Activated CD8-positive, alpha-beta memory T cell treated with anti-CD3 and anti-CD28 coated beads for 1 hour (primary cell): ENCODE measurements at regions not wholly inside any gene's neighbourhood (a gene's known extent, or its start where the extent isn't known, plus 50 kb on each side); places are given as distances from the start of the nearest gene placed in this dataset.
"Not testable (repeated sequence)": the region's sequence is repeated elsewhere in the genome, so short reads cannot be mapped to it uniquely, and the experiment has no call there.

Experiments
- DNase-seq, 2 donors: peaks; one replicate each; pipeline ENCODE4 v3.0.0-alpha.2; 2020; ENCODE audit warnings: low read depth in 1 of 2; ENCODE audit errors: extremely low read depth in 1 of 2

DNA sequence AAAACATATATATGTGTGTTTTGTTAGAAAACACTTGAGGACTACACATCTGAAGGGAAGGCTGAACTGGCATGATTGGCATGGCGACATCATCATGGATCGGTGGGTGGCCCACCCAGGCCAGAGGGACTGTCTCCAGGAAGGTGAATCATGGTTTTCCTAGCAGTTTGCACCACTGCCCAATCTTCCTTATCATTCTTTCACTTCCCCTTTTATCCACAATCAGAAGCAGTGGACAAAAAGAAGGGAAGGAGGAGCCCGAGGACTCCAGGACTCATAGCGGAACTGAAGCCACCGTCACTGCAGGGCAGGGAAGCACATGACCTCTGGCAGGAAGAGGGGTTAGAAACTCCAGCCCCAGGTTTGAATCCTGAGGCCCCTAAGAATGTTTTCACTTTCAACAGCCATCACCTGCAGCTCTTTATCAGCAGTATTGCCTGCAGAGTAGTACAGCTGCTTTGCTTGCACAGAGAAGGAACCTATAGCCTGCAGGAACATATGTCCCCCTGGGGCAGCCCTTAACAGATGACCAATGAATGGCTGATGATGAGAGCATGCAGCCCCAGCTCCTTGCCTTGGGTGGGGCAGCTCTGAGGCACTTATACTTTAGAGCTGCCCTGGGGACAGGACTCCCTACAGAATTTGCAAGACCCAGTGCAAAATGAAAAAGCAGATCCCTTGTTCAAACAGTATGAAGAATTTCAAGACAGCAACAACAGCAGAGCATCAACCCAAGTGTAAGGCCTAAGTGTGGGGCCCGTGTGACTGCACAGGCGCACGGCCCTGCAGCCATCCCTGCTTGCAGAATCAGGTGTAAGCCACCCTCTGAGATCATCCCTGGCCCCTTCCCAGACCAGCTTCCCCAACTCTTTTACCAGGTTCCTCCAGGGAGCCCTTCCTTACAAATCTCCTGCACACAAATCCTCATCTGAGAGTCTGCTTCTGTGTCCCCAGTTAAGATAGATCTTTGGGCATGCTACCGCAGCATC lies 241.8 kb upstream of the IRF2BP2 start:
- no peak for DNase-seq

DNA sequence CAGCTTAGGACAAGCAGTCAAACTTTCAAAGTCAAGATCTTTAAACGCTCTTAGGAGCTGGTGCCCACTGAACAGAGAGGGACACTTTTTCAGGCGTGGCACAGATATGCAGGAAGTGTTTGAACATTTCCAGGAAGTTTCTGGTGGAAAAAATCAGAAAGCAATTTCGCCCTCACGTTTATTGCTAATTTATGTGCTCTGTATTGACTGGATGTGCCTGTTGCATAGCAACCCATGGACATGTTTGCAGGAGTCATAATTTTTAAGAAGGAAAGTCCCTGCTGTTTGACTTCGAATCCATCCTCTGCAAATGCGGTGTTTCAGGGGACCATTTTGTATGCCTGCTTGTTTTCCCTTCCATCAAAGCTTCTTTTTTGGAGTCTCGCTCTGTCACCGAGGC lies 239.9 kb upstream of the IRF2BP2 start:
- no peak for DNase-seq

GRCh38 chr1:234848972-234849649 lies 239.1 kb upstream of the IRF2BP2 start:
- DNase-seq, result no peak

DNA sequence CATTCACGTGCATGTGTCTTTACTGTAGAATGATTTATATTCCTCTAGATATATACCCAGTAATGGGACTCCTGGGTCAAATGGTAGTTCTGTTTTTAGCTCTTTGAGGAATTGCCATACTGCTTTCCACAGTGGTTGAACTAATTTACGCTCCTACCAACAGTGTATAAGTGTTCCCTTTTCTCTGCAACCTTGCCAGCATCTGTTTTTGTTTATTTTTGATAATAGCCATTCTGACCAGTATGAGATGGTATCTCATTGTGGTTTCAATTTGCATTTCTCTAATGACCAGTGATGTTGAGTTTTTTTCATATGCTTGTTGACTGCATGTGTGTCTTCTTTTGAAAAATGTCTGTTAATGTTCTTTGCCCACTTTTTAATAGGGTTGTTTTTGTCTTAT lies 236.8 kb upstream of the IRF2BP2 start:
- DNase-seq, result not testable (repeated sequence)

- DNase-seq, result no peak
Observed at GRCh38 chr1:234845836-234846235, 235.9 kb upstream of the IRF2BP2 start.

DNA sequence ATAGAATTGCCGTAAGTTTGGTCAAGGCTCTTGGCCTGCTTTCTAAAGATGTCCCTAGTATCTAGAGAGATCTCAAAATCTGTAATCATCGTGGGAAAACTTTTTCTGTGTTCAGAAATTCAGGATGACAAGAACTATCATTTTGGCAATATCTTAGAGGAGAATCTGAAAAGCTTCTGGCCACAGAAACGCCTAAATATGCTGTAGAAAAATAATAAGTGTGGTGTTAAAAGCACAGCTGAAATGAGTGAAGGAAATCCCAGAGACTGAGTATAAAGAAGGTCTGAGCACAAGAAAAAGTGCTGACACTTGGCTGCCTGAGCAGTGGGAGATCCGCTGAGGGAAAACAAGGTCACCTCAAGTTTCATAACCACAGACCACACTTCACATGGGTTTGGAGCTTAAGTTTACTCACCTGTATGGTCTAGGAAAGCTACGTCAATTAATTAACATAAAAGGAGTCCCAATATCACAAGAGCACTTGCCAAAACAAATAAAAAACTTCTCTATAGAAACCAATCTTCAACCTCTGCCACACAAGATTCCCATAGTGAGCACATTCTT lies 235.2 kb upstream of the IRF2BP2 start:
- DNase-seq, result no peak

- DNase-seq, result no peak
Observed at GRCh38 chr1:234844479-234845031, 234.6 kb upstream of the IRF2BP2 start.

- no peak for DNase-seq
Observed at GRCh38 chr1:234843946-234844345, 234.0 kb upstream of the IRF2BP2 start.

DNA sequence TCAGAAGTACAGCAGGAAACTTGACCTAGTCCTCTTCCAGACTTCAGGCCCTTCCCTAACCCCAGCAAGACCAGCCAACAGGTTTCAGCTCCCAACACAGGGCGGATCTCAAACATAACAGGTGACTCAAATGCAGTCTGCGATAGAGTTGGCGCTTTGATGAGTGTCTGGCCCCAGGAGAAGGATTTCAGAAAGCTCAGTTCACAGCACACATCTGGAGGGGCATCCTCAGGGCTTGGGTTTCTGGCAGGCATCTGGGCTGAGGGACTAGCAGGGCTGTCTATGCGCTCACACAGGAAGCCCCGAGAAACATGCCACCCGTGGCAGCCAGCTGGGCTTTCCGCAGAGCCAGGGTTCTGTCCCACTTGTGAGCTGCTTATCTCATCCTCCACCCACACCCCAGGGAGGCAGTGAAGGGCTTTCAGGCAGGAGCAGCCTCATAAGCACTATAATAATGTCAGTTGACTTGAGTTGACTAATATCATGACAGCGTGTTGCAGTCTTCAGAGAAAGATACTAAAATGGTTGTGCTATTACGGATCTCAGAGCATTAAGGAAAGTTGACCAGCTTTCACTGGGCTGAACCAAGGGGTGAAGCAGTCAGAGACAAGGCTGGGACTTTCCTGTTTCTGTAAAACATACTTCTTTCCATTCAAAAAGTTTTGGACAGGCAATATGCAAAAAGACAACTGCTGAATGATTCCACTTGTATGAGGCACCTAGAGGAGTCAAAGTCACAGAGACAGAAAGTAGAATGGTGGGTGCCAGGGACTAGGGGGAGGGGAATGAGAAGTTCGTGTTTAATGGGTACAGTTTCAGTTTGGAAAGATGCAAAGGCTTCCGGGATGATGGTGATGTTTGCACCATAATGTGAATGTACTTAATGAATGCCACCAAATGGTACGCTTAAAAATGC lies 233.0 kb upstream of the IRF2BP2 start:
- DNase-seq, result peak in 1 of 2 donors; percentile 8

DNA sequence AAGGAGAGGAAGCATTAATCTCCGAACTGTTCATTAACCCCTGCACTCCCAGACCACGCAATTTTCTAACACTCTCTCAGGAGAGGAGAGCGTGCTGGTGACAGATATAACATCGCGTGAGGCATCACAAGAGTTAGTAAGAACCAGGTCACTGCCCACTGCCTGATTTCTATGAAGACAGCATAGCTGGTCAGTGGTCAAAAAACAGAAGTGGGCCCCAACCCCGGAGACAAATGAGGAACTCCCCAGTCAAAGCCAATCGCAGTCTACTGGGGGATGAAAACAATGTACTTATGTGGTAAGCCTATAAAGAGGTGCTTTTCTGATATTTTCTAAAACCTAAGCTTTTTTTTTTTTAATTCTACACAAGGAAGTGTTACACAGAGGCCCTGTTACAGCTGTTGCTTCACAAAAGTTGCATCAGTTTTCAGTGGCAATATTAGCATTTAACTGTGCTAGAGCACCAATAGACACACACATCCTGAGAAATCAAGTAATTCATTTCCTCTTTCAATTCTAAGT lies 231.8 kb upstream of the IRF2BP2 start:
- no peak for DNase-seq

DNA sequence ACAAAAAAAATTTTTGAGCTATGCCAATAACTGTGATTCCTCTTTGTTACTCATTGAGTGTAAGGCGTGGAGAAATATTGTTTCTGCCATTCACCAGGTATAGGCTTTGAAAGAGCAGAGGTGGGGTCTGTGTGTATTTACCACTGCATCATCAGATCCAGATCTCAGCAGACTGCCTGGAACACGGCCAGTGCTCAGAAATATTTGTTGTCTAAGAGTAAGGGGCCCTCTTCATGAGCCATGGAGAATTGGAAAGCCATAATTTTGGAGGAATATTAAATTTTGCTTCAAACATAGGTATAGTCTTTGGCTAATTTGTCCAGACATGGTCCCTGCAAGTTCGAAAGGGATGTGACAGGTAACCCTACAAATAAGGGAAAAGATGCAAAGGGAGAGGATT lies 231.3 kb upstream of the IRF2BP2 start:
- no peak for DNase-seq

- no peak for DNase-seq
Observed at GRCh38 chr1:234840843-234841242, 230.9 kb upstream of the IRF2BP2 start.

DNA sequence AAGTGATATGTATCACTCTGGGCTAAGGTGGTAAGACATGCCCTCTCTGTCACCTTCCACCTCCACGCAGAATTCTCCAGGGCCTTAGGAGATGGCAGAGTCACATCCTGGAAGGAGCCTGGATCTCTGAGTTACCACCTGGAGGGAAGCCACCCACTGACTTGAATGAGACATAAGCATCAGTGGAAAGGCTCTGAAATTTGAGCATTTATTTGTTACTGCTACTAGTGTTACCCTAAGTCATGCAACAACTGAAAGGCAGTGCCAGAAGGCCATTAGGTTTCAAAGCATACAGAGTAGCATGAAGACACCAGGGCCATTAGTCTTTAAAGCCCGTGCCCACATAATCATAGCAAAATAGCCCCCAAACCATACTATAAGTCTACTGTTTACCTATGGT lies 230.3 kb upstream of the IRF2BP2 start:
- DNase-seq, result no peak

DNA sequence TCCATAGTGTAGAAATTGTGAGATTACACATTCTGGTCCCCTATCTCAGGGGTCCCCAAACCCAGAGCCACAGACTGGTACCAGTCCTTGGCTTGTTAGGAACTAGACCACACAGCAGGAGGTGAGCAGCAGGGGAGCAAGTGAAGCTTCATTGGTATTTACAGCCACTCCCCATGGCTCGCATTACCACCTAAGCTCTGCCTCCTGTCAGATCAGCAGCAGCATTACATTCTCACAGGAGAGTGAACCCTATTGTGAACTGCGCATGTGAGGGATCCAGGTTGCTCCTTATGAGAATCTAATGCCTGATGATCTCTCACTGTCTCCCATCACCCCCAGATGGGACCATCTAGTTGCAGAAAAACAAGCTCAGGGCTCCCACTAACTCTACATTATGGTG lies 229.7 kb upstream of the IRF2BP2 start:
- DNase-seq, result no peak

DNA sequence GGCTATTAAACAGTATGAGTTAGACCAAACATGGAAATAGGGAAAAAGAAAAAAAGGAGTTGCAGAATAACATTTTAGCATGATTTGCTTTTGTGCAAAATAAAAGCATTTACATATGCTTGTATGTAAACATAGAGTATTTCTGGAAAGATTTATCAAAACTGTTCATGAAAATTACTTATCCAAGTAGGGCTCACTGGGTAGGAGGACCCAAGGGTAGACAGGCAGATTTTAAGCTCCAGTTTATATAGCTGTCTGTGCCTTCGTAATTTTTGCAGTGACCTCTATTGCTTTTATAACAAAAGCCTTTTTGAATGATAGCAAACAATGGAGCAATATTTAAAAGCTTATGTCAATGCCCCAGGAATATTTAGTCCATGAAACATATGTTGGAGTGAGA lies 228.8 kb upstream of the IRF2BP2 start:
- no peak for DNase-seq

GRCh38 chr1:234838182-234838581 lies 228.2 kb upstream of the IRF2BP2 start:
- no peak for DNase-seq

DNA sequence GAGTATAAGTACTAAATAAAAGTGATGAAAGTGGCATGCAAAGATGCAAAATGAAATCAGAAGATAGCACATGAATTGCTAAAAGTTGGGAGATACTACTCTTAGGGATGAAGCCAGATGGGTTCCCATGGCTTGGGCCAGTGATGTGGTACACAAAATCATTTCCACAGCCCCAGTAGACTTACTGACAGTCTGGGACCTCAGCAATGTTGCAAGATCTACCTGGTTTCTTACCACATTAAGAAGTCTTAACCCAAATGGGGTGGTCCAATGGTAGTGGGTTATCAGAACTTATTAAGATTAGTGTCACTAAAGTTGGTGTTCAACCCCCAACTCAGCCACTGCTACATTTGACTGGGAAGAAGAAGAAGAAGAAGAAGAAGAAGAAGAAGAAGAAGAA lies 227.7 kb upstream of the IRF2BP2 start:
- DNase-seq, result no peak

DNA sequence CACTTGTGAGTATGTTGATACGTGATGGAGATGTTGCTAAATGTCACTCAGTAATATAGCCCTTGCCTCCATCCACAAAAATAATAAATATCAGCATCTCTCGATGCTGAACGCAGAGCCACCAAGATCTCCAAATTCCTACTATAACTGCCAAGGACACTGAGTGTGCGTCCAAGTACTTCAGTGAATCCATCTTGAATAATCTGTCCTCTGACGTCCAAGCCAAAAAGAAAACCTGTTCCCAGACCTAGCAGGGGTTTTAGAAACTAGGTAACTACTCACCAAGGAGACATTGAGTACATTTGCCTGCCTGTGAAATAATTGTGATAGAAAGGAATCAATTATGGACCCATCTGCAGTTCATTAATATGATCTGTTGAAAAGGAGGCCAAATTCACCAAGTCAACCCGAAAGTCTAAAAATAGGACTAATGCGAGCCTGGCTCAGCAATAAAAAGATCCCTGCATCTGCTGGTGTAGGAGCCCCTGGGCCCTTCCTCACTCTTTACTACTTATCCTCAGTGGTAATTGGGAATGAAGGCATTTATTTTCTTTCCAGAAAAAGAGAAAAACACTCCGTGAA lies 226.9 kb upstream of the IRF2BP2 start:
- DNase-seq, result no peak

DNA sequence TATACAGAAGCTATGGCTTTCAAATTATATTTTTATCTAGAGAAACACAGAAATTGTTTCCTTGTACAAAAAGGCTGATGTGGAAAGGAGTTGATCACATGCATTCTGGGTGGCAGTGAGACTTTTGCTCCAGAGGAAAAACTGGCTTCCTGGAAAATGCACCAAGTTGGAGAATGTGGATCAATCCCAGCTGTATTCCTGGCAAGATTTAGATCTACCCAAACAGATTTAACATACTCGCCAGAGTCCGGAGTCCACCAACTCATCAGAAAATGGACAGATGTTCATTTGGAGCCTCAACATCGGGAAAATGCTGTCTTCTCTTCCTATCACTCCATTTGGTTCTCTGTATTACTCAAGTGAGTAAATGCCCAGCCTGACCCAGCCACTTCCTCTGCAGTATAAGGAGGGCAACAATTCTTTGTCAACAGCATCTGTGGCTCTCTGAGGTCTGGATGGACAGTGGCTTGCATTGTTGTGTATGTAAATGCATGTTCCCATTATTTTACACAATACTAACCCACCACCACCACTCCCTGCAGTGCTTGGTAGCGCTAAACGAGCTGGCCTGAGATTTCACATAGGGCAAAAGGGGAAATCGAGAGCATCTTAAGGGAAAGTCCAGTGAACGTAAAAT lies 226.2 kb upstream of the IRF2BP2 start:
- DNase-seq, result no peak
